HG03432 (cell line): ENCODE measurements at regions not wholly inside any gene's neighbourhood (a gene's known extent, or its start where the extent isn't known, plus 50 kb on each side); places are given as distances from the start of the nearest gene placed in this dataset.
"Not testable (repeated sequence)": the region's sequence is repeated elsewhere in the genome, so short reads cannot be mapped to it uniquely, and the experiment has no call there.

ENCODE experiments used
- ATAC-seq: cut with Tn5 transposase; IDR thresholded peaks from one replicate; pipeline ENCODE4 v1.9.1; 2021; ENCODE audit warnings: mild to moderate bottlenecking, moderate library complexity; ENCODE audit not compliant: unreplicated experiment

DNA sequence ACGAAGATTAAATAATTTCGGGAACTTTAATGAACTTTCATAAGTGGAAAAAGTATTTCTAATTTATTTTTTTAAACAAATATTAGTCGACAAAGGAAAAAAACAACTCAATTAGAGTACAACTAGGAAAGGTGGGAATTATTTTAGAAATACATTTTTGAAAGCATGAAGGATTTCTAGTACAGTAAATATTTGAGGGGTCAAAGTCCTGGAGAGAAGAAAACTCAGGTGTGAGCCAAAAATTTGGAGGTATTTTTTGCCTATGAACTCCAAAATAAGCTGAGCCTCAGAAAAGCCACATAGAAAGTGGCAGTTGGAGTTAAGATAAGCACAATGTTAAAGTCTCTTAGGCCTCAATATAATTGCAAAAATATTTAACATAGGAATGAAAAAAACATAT is 2017.3 kb downstream of the C4orf33 start:
- ATAC-seq, result no peak

GRCh38 chr4:131113704-131114103 is 2017.8 kb downstream of the C4orf33 start:
- no peak for ATAC-seq

DNA sequence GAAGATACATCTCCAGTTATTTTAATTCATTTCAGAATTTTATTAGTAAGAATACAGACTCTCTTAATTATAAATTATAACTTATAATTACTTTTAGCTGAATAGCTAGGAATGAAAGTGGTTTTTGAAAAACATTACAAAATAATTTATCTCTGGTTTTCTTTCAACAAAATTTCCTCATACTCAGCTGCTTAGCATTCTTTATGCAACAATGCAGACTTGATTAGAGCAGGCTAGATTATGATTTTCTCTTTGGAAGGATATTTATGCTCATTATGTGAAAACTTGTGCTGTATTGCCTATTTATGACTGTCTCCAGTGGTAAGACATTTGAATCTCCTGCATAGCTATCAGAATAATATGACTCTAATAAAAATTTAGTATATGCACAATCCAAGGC is 2023.7 kb downstream of the C4orf33 start:
- ATAC-seq, result no peak

DNA sequence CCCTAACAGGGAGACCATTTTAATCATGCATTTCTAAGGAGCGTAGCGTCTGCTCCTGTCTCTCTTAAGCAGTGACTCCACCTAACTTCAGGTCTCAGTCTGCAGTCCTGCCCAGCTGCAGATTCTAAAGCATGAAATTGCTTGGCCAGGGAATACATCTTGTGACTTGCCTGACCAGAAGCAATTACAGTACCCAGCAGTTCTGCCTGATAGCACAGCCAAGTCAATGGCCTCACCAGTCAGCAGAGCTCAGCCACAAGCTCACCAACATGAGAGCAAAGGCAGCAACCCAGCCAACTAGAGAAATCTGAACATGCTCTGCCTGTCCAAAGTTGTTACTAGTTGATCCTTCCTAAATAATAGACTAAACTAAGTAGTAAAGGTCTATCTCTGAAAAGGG is 2011.9 kb upstream of the PCDH10 start:
- ATAC-seq, result no peak

GRCh38 chr4:131159261-131159660 is 1989.8 kb upstream of the PCDH10 start:
- no peak for ATAC-seq

GRCh38 chr4:131192318-131192717 is 1956.8 kb upstream of the PCDH10 start:
- no peak for ATAC-seq

DNA sequence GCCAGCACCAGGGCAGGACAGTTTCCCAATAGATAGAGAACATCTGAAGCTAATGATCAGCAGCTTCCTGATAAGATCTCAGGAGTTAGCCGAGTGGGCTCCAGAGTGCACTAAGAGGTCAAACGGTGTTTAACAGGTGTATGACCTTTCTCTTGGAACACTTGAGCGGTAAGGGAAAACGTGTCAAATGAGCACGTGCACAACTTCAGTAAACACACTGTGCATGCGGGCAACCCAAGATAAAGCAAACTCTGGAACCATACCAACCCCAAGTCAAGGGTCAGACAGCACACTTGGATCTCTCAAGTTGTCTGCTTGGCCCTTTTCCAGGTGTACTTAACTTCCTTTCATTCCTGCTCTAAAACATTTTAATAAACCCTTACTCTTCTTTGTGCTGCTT is 1941.5 kb upstream of the PCDH10 start:
- ATAC-seq, result no peak

DNA sequence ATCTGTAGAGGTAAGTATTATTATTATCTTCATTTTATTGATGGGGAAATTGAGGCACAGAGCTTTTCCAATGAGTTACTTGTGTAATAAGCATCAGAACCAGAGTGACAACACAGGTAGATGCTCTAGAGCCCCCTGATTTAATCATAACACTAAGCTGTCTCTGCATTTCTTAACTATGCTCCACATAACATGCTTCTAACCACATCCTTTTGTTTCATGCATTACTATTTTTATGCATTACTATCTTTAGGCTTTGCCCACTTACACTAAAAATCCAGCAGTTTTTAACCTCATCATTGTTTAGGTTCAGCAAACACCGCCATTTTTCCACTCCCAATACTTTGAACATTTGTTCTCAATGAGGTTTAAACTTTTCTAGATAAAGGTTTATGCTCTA is 1900.8 kb upstream of the PCDH10 start:
- ATAC-seq, result no peak

- ATAC-seq, result no peak
These were observed 1897.8 kb upstream of the PCDH10 start for GRCh38 chr4:131251321-131251720.

DNA sequence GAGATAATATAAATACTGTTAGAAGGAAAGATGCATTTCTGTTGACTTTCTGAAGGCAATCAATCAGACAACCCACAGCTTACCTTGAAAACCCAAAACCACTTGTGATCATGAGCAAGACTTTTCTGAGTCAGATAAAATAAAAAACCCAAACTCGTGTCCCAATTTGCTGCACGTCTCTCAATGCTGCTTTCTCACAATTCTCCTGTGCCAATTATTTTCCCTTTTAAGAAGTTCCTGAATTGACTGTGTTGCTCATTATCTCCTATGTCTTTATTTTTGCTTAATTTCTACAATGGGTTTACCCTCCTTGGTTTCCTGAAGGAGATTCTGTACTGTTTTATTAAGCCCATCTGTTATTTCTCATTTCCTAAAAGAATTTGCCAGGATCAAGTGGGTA is 1891.9 kb upstream of the PCDH10 start:
- ATAC-seq, result no peak

DNA sequence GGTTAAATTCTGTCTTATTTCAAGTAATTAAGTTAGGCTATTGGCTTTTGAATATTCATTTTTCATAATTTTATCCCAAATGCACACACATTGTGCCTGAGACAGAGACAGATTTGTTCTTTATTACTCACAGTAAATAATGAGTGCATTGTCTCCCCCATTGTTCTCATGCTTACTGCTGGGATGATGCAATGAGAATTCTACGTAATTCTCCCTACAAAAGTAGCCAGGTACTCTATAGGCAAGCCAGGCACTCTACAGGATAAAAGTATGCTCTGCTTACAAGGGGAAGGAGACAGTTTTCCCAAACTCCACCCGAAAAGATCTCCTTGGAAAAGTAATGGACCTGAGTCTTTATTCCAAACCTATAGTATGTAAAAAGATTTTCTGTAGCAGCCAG is 1890.7 kb upstream of the PCDH10 start:
- ATAC-seq, result no peak

DNA sequence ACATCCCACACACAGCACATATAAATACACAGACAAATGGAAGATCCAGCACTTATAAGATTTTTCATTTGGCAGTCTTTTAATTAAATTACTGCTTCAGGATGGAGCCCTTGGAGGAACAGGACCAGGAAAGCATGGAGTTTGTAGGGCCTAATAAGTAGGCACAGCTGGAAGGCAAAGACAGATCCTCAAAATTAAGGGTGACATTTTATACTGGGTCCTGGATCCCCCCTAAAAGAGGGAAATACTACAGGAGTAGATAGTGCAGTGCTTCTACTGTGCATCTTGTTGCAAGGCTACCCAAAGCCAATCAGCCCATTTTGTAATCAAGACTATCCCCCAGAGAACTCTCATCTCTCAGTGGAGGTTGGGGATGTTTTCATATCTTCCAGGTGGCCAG is 1860.7 kb upstream of the PCDH10 start:
- no peak for ATAC-seq

DNA sequence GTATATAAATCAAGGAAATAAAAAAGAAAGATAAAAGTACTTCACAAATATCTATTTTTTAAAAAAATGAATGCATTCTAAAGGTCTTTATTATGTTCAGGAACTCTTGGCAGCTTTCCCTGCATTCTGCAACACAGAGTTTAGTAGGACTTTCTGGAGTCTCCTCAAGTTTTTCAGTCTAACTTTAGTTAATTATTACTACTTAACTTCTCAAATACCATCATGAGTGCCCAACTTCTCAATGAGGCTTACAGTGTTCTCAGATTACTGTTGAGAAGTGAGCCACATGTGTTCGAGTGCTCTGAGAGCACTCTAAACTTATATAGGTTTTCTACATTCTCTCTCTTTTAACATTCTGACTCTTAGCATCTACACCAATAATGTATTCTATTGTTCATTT is 1852.9 kb upstream of the PCDH10 start:
- no peak for ATAC-seq

DNA sequence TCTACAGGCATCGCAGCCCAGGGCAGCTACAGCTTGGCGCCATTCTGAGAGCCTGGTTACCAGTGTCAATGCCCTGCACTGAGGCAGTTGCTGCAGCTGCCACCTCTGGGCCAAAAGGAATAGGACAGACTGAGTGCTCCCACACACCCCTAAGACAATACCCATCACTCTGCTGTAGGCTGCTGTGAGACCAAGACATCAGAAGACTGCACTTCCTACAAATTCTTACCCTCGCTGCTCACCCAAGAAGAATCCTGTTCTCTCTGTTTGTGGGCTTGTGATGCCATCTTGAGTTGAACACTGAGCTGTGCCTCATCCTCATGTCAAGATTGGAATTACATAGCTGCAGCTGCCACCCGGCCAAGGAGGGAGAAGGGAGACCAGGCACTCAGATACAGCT is 1847.0 kb upstream of the PCDH10 start:
- ATAC-seq, result no peak

GRCh38 chr4:131304686-131305085 is 1844.4 kb upstream of the PCDH10 start:
- no peak for ATAC-seq

- peak; percentile 55 for ATAC-seq
These were observed 1839.5 kb upstream of the PCDH10 start for GRCh38 chr4:131309628-131310027.

GRCh38 chr4:131316086-131316485 is 1833.0 kb upstream of the PCDH10 start:
- ATAC-seq, result peak; percentile 88

GRCh38 chr4:131337936-131338335 is 1811.2 kb upstream of the PCDH10 start:
- ATAC-seq, result no peak

GRCh38 chr4:131339137-131339536 is 1810.0 kb upstream of the PCDH10 start:
- peak; percentile 52 for ATAC-seq

GRCh38 chr4:131344761-131345160 is 1804.3 kb upstream of the PCDH10 start:
- no peak for ATAC-seq

DNA sequence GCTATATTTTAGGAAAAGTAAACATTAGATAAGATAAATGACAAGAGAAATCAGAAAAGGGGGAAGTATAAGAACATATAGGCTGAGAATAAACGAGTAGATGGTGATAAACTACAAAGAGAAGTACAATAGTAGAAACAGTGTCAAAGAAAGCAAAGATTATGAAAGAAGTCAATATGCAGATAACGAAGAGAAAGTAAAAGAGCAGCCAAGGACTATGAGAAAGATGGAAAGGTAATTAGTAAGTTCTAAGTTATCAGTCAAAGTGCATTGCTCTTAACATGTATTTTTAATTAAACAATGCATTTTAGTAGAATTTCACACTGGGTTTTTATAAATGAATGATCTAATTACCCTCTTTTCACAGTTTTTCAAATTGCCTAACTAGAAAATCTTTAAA is 1801.3 kb upstream of the PCDH10 start:
- peak; percentile 43 for ATAC-seq

GRCh38 chr4:131348263-131348662 is 1800.8 kb upstream of the PCDH10 start:
- peak; percentile 97 for ATAC-seq

DNA sequence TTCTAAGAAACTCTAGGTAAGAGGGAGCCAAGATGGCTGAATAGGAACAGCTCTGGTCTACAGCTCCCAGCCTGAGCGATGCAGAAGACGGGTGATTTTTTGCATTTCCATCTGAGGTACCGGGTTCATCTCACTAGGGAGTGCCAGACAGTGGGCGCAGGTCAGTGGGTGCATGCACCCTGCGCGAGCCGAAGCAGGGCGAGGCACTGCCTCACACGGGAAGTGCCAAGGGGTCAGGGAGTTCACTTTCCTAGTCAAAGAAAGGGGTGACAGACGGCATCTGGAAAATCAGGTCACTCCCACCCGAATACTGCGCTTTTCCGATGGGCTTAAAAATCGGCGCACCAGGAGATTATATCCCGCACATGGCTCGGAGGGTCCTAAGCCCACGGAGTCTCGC is 1796.7 kb upstream of the PCDH10 start:
- ATAC-seq, result not testable (repeated sequence)

DNA sequence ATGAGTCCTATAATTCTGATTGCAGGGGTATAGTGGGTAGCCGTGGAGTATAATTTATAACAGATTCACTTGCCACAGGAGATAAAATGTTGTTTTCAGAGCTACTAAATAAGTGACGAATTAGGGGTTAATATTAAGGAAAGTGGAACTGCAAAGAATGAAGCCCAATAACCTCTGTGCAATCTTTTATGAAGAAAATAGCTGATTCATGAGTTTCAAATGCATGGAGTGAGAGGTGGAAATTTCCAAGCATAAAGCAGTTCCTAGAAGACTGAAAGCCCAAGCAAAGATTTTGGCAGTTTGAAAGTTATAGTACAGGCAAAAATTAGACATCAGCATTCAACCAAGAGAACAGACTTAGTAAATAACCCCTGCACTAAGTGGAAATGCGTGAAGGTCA is 1782.4 kb upstream of the PCDH10 start:
- ATAC-seq, result no peak
